Activated effector memory CD4-positive, alpha-beta T cell treated with Interleukin-2 at 50 U/mL for 16 hours (primary cell): ENCODE measurements at regions not wholly inside any gene's neighbourhood (a gene's known extent, or its start where the extent isn't known, plus 50 kb on each side); places are given as distances from the start of the nearest gene placed in this dataset.

Source experiments
- DNase-seq: peaks from one replicate; pipeline ENCODE4 v3.0.0-alpha.2; 2020

DNA sequence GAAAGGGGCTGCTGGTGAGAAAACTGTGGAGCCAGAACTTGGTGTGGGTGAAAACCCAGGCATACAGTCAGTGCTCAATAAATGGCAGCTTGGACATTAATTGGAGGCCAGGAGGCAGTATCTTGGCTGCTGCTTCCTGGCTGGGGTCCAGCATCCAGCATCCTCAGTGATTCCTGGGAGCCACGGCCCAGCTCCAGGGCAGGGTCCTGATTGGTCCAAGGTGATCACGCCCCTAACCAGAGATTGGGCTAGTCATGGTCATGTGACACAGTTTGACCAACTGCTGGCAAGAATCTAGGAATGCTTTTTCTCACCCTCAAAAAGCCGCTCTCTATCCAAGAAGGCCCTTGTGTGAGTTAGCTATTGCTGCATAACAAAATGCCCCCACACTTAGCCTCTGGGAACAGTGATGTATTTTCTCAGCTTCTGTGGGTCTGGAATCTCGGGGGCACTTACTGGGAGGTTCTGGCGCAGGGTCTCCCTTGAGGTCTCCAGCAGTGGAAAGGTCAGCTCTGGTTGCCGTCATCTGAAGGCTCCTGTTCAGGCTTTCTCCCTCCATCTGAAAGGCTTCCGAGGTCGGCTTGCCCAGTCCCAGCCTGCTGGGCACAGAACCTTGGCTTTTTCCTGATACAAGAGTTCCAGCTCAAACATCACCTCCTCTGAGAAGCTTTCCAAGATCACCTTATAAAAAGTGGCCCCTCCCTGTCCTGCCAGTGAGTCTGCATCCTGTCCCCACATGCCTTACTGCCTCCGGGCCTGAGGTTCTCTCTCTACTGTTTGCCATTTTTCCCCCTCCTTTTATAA lies 119.2 kb upstream of the NCOR2 start:
- no peak for DNase-seq

DNA sequence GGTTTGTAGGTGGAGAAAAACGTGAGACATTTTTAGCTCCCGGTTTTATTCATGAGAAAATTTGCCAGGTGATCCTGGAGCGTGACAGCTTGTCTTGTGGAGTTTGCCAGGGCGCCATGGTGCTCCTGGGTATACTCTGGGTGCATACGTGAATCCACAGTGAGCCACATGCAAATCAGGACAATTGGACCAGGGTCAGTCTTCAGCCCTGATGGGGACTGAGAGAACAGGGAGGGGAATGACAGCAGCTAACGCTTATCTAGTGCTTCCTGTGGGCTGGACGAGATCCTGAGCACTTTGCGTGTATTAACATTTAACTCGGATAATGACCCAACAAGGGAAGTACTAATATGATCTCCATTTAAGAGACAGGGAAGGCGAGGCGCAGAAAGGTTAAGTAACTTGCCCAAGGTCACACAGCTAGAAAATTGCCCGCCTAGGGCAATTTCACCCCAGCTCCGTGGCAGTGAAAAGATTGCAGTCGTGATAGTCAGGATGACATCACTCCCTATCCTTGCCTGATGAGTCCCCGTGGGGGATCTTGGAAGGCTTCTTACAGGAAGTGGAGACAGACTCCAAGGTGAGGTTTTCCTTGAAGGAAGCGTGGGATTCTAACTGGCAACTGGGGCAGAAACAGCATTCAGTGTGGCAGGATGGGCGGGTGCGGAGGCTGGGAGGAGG lies 118.4 kb upstream of the NCOR2 start:
- no peak for DNase-seq

DNA sequence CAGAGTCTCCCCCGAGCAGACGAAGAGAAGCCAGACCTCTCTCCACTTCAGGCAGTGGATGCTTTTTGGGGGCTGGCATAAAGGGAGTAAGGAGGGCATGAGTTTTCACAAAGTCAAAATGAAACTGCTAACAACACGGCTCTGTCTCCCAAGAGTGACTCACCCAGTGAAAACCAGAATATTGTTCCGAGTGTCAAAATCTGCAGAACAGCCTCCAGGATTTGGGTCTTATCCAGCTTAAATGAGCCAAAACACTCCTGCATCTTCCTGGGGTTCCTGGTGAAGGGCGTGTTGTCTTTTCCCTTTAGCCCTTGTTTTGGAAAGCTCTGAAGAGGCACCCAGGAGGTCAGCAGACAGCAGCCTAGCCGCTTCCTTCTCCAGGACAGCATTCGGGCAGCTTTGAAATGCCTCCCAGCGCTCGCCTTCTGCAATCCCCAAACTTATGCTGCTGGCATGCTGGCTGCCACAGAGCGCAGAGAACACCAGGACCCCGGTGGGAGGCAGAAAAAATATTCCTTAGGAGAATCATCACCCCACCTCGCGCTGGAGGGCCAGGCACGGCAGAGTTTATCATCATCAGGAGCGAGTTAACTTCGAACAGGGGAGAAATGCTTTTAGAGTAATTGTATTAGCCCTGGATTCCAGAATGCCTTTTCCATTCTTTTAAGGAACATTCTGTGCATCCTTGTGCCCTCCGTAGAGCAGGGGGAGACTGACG lies 117.7 kb upstream of the NCOR2 start:
- no peak for DNase-seq

DNA sequence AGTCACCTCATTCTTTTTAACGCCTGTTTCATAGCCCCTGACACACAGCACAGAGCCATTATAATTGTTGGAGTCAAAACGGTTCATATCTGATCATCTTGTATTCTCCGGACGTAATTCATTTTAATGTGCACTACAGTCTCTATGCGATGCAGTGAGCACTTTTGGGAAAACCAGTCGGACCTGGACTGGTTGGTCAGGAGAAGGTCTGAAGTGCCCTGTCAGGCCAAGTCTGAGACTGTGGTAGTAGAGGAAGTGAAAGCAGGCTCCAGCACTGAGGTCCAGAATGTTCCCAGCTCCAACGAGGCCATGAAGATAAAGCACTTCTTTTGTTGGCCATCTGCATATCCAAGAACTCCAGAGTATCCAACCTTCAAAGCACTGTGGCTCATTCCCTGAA lies 117.1 kb upstream of the NCOR2 start:
- no peak for DNase-seq

DNA sequence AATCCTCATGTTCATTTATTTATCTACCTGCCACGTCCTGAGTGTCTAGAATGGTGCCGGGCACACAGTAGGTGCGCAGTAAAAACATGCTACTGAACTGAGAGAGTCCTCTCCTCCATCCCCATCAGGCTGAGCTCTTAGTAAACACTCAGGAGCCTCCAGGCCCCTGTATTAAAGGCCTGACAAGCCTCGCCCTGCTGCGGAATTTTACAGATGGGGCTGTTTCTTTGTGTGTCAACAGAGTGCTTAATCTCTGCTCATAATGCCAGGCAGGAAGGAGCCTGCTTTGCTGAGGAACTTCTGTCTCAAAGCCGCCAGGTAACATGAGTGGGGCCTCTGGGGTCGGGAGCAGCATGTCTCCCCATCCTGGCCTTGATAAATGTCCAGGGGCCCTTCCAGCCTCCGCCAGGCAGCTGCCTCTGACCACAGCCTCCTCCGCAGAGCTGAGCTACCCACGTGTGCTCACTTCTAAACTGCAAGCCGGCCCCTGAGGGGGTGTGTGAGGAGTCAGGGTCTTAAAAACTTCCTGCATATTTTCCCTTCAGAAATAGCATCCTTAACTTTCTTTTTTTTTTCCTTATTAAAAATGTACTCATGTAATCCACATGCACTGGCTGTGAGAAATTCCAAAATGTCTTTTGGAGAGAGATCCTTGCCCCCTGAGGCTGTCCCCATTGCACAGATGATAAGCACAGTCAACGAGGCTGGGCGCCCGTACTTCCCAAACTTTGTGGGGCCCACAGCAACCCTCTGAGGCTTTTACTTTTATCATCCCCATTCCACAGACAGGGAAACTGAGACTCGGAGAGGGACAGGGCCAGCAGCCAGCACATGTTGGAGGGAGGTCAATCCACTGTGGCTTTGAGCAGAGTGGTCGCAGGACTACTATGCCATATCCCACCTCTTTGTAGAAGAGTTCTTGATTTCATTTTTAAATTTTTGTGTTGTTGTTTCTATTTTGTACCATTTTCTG lies 116.0 kb upstream of the NCOR2 start:
- DNase-seq = no peak

DNA sequence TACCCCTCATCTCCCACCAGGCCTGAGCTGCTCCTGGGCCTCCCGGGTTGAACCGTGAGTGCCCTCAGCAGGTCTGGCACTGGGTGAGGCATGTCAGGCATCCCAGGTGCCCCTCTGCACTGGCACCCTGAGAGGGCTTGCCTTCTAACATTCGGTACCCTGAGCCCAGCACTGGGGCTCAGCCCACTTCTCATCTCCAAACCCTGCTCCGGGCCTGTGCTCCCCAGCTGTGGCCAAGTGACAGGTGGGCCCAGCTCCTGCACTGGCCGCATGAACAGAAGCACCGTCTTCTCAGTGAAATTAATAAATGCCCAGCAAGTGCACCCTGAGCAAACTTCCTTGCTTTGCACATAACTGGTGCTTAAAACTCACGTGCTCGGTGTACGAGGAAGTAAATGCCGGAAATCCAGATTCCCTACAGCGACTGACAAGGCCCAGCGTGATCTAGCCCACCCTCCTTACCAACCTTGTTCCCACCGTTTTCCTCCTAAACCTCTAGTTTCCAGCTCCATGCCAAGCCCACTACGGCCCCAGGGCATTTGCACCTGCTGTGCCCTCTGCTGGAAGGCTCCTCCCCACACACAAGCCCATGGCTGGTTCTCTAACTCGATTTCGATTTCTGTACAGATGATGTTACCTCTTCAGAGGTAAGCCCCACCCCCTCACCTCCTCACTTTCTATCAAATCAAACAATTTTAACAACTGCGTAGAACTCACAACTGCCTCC lies 115.2 kb upstream of the NCOR2 start:
- no peak for DNase-seq

DNA sequence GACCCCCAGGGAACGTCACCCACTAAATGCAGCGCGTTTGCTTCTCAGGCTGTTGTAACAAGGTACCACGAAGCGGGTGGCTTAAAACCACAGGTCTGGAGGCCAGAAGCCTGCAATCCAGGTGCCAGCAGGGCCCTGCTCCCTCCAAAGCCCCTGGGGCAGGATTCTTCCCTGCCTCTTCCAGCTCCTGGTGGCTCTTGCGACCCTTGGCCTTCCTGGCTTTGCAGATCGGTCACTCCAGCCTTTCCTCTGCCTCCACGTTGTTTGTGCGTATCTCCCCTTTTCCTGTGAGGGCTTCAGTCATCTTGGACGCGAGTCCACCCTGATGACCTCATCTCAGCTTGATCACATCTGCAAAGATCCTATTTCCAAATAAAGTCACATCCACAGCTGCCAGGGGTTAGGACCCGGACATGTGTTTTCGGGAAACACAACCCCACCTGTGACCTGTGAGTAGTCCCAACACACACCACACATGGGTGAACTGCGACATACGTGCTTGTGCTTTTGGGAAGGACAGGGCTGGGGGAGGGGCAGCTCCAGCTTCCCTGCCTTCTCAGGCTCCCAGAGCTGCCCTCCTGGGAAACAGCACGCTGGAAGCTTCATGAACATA lies 114.5 kb upstream of the NCOR2 start:
- DNase-seq = no peak

DNA sequence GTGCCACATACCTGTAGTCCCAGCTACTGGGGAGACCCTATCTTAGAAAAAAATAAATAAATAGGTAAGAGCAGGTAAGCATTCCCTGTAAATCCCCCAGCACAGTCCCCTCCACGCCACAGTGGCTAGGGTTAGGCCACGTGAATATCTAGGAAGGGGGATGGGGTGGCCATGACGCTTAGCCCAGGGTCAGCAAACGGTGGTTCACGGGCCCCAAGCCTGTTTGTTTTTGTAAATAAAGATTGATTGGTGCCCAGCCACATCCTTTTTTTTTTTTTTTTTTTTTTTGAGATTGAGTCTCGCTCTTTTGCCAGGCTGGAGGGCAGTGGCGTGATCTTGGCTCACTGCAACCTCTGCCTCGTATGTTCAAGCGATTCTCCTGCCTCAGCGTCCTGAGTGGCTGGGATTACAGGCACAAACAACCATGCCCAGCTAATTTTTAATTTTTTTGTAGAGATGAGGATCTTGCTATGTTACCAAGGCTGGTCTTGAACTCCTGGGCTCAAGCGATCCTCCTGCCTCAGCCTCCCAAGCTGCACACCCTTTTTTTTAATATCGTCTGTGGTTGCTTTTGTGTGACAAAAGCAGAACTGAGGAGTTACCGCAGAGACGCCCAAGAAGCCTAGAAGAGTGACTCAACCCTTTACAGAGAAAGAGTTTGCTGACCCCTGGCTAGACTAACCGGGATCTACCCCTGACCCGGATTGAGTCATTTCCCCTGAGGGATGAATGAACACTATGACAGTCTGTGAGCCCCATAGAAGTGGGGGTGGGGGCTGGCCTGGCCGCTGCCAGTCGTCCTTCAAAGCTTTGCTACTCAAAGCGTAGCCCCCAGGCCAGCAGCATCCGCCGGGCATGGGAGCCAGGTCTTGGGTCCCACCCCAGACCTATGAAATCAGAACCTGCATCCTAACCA lies 113.7 kb upstream of the NCOR2 start:
- no peak for DNase-seq

DNA sequence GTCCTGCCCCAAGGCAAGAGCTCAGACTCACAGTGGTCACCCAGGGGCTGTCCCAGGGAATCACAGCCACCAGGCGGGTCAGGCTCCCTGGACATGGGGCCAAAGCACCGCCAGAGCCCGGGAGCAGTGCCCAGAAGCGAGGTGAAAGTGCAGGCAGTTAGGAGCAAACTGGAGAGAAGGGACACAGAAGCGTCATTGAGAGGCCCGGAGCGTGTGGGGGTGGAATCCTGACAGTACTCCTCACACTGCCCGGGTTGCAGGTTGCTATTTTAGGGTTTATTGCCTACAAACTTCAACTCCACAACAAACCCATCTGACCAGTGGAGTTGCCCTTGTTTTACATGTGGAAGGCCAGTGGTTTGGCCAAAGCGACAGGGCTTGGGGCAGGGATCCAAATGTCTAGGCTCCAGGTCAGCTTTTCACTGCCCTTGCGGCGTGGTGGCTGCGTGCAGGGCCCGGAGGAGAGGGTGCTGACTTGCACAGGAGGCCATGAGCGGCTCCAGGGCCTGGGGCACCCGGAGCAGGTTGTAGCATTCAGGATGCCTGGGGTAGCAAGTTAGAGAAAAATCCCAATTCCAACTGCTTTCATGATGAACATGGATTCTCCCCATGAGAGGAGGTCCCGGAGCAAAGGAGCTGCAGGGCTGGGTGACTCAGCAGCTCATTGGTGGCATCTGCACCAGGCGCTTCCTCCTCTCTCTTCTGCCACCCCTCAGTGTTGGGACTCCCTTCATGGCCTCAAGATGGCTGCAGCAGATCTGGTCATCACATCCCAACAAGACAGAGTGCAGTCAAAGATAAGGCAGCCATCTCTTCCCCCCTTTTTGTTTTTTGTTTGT lies 112.3 kb upstream of the NCOR2 start:
- no peak for DNase-seq

DNA sequence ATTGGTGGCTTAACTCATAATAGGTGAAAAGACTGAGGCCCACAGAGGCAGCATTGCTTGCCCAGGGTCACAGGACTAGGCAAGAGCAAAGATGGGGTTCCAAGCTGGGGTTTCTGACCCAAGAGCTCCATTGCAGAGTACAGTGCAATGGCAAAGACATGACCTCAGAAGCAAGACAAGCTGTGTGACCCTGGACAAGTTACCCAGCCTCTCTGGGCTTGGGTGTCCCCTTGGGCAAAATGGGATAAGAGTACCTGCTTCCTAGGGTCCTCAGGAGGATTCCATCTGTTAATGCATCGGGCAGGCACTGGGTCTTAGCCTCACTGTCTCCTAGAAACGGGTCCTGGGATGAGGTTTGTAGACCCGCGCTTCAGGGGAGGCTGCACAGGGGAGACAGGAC lies 111.6 kb upstream of the NCOR2 start:
- DNase-seq = no peak

DNA sequence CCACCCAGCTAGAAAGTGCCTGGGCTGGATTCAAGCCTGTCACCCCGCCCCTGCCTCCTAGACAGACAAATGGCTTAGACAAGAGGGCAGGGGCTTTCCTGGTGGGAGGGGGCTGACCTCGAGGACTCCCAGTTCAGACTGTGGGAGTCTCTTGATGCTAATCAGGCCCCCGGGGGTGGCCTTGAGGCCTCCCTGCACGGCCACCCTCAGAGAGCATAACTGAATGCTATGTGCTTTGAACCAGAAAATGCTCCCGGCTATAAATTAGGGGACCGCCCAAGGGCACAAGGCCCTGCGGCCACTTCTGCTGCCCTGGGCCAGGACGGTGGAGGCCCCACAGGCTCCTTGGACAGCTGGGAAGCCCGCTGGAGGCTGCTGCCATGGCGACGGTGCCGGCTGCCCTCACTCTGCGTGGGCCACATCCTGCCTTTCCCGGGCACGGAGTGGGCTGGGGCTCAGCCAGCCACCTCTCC lies 111.0 kb upstream of the NCOR2 start:
- DNase-seq = no peak

DNA sequence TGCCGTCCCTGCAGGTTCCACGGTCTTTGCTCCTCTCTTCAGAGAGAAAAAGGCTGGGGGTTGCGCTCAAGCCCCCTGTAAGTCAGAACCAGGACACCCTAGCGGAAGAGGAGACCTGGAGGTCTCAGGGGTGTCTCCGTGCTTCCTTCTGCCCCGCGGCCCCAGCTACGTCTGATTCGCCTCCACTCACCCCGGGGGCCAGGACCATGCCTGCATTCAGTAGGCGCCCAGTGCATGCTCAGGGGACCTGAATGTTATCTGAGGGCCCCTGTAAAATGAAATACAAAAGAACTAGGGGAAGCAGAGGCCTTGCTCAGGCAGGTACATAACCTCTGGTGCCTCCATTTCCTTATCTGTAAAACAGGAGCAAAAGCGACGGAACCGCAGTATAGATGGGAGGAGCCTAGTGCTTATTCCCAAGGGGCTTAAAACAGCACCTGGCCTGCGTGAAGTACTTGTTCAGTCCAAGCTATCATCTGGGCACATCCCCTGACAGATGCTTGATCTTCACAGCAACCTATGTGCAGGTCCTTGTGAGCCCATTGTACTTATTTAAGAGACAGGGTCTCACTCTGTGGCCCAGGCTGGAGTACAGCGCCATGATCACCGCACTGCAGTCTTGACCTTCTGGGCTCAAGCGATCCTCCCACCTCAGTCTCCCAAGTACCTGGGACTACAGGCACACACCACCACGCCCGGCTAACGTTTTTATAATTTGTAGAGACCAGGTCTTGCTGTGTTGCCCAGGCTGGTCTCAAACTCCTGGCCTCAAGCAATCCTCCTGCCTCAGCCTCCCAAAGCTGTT lies 110.3 kb upstream of the NCOR2 start:
- no peak for DNase-seq

DNA sequence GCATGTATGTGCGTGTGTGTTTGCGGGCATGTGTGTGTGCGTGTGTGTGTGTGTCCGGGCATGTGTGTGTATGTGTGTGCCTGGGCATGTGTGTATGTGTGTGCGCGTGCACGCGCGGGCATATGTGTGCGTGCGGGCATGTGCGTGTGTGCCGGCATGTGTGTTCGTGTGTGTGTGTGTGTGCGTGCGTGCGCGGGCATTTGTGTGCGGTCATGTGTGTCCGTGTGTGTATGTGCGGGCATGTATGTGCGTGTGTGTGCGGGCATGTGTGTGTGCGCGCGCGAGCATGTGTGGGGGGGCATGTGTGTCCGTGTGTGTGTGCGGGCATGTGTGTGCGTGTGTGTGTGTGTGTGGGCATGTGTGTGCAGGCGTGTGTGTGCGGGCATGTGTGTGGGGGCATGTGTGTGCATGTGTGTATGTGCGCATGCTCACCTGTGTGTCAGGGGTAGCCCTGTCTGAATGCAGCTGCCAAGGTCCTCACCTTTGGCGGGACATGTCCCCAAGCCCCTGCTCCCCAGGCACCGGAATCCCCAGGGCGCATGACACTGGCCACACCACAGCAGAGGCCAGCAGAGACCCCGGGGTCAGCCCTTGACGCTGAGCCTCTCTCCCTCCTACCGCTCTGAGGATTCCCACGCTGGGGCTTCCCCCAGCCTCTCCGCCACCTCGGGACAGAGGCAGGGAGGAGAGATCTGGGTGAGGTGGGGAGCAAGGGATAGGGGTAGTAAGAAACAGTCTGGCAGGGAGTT lies 109.5 kb upstream of the NCOR2 start:
- DNase-seq = no peak

DNA sequence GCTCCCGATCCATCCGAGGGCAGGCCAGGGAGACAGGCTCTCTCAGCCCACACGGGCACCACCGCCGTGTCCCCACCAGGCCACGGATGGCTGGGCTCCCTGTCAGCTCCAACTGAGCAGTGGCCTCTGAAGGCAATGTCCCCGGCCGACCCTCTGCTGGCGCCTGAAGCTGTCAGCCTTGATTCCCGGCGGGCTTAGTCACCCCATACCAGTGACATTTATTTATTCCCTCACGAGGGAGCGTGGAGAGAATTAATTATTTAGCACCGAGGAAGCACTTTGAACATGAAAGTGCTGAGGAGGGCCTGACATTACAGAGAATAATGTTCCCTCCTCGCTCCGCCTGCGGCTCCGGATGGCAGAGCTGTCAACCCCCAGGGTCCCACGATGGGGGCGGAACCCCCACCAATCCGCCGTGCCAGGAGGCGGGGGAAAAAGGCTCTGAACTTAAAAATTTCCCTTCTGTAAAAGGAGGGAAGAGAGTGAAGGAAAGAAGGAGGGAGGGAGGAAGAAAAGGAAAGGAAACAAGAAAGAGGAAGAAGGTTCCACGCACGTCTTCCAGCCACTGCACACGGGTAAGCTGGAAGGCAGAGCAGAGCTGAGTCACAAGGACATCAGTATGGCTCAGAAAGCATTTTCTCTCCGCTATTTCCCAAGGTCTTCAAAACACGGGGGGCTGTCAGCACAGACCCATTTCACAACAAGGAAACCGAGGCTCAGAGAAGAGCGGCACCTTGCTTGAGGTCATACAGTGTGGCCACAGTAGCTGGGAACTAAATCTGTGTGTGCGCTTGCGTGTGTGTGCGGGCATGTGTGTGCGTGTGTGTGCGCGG lies 108.7 kb upstream of the NCOR2 start:
- no peak for DNase-seq

DNA sequence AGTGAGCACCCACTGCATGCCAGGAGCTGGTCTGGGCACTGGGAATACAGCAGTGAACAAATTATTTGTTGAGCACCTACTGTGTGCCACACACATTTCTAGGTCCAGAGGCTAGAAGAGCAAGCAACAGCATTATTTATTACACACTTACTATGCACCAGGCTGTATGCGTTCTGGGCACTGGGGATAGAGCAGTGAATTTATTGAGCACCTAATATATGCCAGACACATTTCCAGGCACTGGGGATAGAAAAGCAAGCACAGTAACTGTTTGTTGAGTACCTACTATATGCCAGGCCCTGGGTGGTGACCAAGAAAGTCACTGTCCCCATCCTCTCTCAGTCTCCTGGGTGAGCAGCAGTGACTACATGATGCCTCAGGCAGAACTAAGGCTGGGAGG lies 107.5 kb upstream of the NCOR2 start:
- DNase-seq = no peak

DNA sequence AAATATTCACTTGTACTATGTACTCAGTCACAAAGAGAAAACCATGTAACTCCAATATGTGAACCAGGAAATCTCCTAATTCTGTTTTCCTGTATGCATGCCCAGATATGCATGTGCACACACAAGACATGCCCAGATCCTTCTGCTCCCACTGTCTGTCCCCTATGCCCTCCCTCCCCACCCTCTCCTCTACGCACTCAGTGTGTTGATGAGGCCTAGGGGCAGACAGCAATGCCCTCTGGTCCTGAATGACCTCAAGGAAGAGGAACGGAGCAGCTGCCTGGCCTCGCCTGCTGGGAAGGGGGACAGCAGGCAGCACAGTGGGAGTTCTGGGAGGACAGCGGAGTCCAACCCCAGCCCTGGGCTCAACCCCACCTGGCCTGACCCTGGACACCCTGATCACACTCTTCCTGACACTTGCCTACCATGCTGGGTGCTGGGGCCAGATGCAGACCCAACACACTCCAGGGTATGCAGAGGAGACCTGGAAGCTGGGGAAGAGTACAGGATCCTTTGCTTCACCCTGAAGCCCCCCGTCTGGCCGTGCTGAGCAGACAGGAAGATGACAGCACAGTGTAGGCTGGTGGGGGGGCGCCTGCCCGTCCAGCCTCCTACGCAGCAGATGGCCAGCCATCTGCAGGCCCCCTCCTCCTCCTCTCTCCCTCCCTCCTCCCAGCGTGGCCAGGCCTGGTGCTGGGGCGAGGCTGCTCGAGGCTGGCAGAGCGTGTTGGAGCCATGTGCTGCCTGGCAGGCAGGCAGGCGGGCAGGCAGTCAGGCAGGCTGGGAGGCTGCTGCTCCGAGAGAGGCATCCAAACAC lies 106.6 kb upstream of the NCOR2 start:
- no peak for DNase-seq
